ENCODE measurements at regions not wholly inside any gene's neighbourhood (a gene's known extent, or its start where the extent isn't known, plus 50 kb on each side); places are given as distances from the start of the nearest gene placed in this dataset.

DNA sequence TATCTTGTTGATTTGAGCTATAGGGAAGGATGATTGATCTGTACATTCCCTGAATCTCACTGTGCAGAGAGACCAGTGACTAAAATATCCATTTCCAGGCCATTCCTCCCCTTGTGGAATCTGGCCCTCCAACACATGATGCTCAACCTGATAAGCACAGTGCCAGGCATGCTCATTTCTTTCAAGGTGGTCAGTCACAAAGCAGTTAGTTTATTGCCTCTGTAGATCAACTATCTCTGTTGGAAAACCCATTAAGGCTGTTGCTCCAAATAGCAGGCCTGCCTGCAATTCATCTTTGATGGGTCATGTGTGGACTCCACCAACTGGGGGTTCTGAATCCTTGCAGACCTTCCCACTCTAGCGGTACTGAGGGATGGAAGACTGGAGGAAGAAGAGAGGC lies 168.6 kb upstream of the FOXK1 start:
- peaks cover 14% of the 10 kb centered on the region for H3K9me3 Mint-ChIP-seq
- TF ChIP-seq CTCF (IDR thresholded peaks at IDR 0.05), result no peak
- POLR2A ChIA-PET, result no interaction called here

DNA sequence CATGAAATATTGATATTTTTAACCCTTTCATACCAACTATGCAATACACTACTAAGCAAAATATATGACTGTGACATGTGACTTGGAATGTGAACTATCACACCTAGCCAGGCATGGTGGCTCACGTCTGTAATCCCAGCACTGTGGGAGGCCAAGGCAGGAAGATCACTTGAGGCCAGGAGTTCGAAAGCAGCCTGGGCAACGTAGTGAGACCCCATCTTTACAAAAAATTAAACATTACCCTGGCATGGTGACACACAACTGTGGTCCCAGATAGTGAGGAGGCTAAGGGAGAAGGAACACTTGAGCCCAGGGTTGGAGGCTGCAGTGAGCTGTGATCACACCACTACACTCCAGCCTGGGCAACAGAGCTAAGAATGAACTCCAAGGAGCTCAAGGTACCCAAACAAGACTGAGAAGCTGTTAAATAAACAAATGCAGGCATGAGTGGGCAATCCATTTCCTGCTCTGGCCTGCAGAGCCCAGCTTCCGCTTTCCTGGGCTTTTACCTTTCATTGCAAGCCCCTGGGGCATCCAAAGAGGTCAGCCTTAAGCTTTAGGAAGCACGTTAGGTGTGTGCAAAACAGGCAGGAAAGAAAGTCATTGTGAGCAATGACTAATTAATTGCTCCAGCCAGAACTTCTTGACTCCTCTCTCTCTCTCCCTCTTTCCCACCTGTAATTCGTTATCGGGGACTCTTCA lies 162.1 kb upstream of the FOXK1 start:
- H3K4me1 Mint-ChIP-seq (ENCODE audit: low read depth), result no peaks in the 10 kb centered on the region
- ChIA-PET CTCF (no interaction called here), POLR2A (no interaction called here)
- H3K27me3 Mint-ChIP-seq, result peaks cover 22% of the 10 kb centered on the region
- TF ChIP-seq CTCF (IDR thresholded peaks at IDR 0.05), result no peak
- intact Hi-C loops (cut with micrococcal nuclease), result no loop called here
- H3K27ac Mint-ChIP-seq, result no peak overlapping the region
- DNase-seq, result no peak
- ATAC-seq, result no peak
- H3K4me3 Mint-ChIP-seq, result no peak overlapping the region
- no peaks in the 10 kb centered on the region for H3K9me3 Mint-ChIP-seq
- H3K36me3 Mint-ChIP-seq (ENCODE audit: low read depth), result no peaks in the 10 kb centered on the region

More for the DNA sequence above, 168.6 kb upstream of the FOXK1 start:
- Mint-ChIP-seq H3K36me3 (ENCODE audit: low read depth) (peaks cover 3% of the 10 kb centered on the region), H3K27me3 (peaks cover 15% of the 10 kb centered on the region), H3K27ac (no peak overlapping the region), H3K4me3 (no peak overlapping the region), H3K4me1 (ENCODE audit: low read depth) (no peaks in the 10 kb centered on the region)
- DNase-seq (no peak), ATAC-seq (no peak)
- intact Hi-C loops (cut with micrococcal nuclease), result no loop called here
- CTCF ChIA-PET, result no interaction called here

DNA sequence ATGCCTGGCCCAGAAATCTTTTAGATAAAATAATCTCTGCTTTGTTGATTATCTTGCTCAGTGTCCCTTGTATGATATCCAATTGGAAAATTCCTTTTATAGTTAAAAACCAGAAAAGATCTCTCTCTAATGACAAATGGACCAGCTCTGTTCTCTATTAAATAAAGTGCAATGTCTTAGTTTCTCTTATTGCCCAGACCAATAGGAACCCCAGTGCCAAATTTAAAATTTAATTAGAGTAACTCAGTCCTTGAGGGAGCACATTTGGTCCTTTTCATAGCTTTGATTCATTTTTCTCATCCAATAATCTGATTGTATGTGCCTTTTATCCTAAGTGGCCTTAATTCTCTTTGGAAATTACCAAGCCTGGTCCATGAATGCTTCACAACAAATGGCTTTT lies 158.9 kb upstream of the FOXK1 start:
- Mint-ChIP-seq H3K27me3 (peaks cover 22% of the 10 kb centered on the region), H3K4me1 (ENCODE audit: low read depth) (no peaks in the 10 kb centered on the region), H3K27ac (no peak overlapping the region), H3K36me3 (ENCODE audit: low read depth) (no peaks in the 10 kb centered on the region), H3K4me3 (no peak overlapping the region), H3K9me3 (no peaks in the 10 kb centered on the region)
- CTCF ChIA-PET, result no interaction called here
- DNase-seq (no peak), ATAC-seq (no peak)
- intact Hi-C loops (cut with micrococcal nuclease), result no loop called here
- POLR2A ChIA-PET, result no interaction called here
- no peak for TF ChIP-seq CTCF (IDR thresholded peaks at IDR 0.05)

DNA sequence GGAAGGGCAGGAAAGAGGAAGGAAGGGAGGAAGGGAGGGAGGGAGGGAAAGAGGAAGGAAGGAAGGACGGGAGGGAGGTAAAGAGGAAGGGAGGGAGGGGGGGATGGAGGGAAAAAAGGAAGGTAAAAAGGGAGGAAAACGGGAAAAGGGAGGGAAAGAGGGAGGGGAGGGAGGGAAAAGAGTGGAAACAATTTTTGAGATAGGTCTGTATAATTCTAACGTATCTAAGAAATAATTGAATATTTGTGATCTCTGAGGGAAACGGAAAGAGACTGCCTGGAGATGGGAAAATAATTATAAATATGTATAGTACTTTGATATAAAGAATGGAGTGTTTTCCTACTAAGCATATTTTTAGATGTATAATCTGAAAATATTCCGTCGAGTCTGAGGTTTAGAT lies 158.2 kb upstream of the FOXK1 start:
- DNase-seq (no peak), ATAC-seq (no peak)
- Mint-ChIP-seq H3K27ac (no peak overlapping the region), H3K4me1 (ENCODE audit: low read depth) (no peaks in the 10 kb centered on the region), H3K9me3 (no peaks in the 10 kb centered on the region), H3K4me3 (no peak overlapping the region), H3K36me3 (ENCODE audit: low read depth) (no peaks in the 10 kb centered on the region), H3K27me3 (peaks cover 20% of the 10 kb centered on the region)
- CTCF ChIA-PET, result no interaction called here
- POLR2A ChIA-PET, result no interaction called here
- no peak for TF ChIP-seq CTCF (IDR thresholded peaks at IDR 0.05)
- intact Hi-C loops (cut with micrococcal nuclease), result no loop called here

DNA sequence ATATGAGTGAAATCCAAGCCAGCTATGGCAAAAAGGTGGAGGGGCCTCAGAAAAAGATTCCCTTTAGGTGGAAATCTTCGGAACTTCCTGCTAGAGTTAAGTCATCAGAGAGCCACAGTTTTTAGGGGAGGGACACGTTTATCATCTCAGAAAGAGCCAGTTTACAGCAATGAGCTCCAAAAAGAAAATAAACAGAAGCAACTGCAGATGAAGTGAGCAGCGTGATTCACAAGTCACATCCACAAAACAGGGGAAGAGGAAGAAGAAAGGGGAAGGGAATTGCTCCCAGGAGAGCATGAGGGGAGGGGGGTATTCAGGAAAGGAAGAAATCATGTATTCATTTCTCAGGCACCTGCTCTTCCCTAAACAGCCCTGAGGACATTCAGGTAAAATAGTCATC lies 156.2 kb upstream of the FOXK1 start:
- CTCF ChIA-PET, result no interaction called here
- no peak for DNase-seq
- Mint-ChIP-seq H3K27me3 (peaks cover 12% of the 10 kb centered on the region), H3K27ac (no peak overlapping the region), H3K4me1 (ENCODE audit: low read depth) (no peaks in the 10 kb centered on the region), H3K36me3 (ENCODE audit: low read depth) (no peaks in the 10 kb centered on the region), H3K4me3 (no peak overlapping the region), H3K9me3 (no peaks in the 10 kb centered on the region)
- POLR2A ChIA-PET, result no interaction called here
- no peak for ATAC-seq
- no peak for TF ChIP-seq CTCF (IDR thresholded peaks at IDR 0.05)
- intact Hi-C loops (cut with micrococcal nuclease), result no loop called here
